Thoracic aorta (tissue), 2 donors: ENCODE measurements at regions not wholly inside any gene's neighbourhood (a gene's known extent, or its start where the extent isn't known, plus 50 kb on each side); places are given as distances from the start of the nearest gene placed in this dataset.
"Not testable (repeated sequence)": the region's sequence is repeated elsewhere in the genome, so short reads cannot be mapped to it uniquely, and the experiment has no call there.

Source experiments
- ATAC-seq: fragments of 150-250 bp; one replicate; pipeline ENCODE4 v1.8.0; 2017; ENCODE audit warnings: low read depth; ENCODE audit not compliant: insufficient number of reproducible peaks, low FRiP score
- DNase-seq: peaks from one replicate; pipeline ENCODE4 v3.0.0-alpha.2; 2020; ENCODE audit warnings: low spot score
- H3K27ac ChIP-seq, 2 donors: fragments of 200-600 bp; sonication (generic); 1 replicate in 1 of 2; 2 replicates in 1 of 2; pipeline ENCODE4 v1.5.1; 2016; ENCODE audit warnings: mild to moderate bottlenecking in 2 of 2, moderate library complexity in 2 of 2
- H3K27me3 ChIP-seq: fragments of 200-600 bp; sonication (generic); replicated peaks from 2 replicates; pipeline ENCODE4 v1.6.0; 2016; ENCODE audit warnings: mild to moderate bottlenecking; ENCODE audit not compliant: insufficient read depth
- H3K36me3 ChIP-seq: fragments of 200-600 bp; sonication (generic); one replicate; pipeline ENCODE4 v1.5.1; 2016
- H3K4me1 ChIP-seq, 2 donors: fragments of 200-600 bp; sonication (generic); 1 replicate in 1 of 2; 2 replicates in 1 of 2; pipeline versions ENCODE4 v1.5.1 to v1.6.0; 2016; ENCODE audit warnings: low read depth in 2 of 2, mild to moderate bottlenecking in 1 of 2; ENCODE audit not compliant: control insufficient read depth in 1 of 2
- H3K4me3 ChIP-seq: fragments of 200-600 bp; sonication (generic); 2 replicates; pipeline ENCODE4 v1.5.1; 2016; ENCODE audit warnings: mild to moderate bottlenecking
- H3K9me3 ChIP-seq: fragments of 200-600 bp; sonication (generic); 2 replicates; pipeline ENCODE4 v1.5.1; 2016
- CTCF ChIP-seq: fragments of 200-600 bp; sonication (generic); IDR thresholded peaks from one replicate; pipeline ENCODE4 v1.5.1; 2019; ENCODE audit warnings: antibody characterized with exemption

GRCh38 chr7:110420788-110421187, 670.1 kb upstream of the LRRN3 start:
- Histone ChIP-seq H3K36me3 (no peaks in the 10 kb centered on the region), H3K4me3 (no peak overlapping the region), H3K27ac (no peak overlapping the region), H3K9me3 (no peaks in the 10 kb centered on the region), H3K27me3 (no peaks in the 10 kb centered on the region), H3K4me1 (no peaks in the 10 kb centered on the region)
- TF ChIP-seq CTCF: no peak
- ATAC-seq: no peak
- no peak for DNase-seq

GRCh38 chr7:110421490-110422241, 669.3 kb upstream of the LRRN3 start:
- H3K4me3 ChIP-seq: no peak overlapping the region
- H3K27me3 ChIP-seq: no peaks in the 10 kb centered on the region
- H3K27ac ChIP-seq: no peak overlapping the region
- no peak for TF ChIP-seq CTCF
- ATAC-seq (no peak), DNase-seq (no peak)
- no peaks in the 10 kb centered on the region for H3K9me3 ChIP-seq
- no peaks in the 10 kb centered on the region for H3K36me3 ChIP-seq
- H3K4me1 ChIP-seq: no peaks in the 10 kb centered on the region

GRCh38 chr7:110432061-110432553, 658.8 kb upstream of the LRRN3 start:
- Histone ChIP-seq H3K27ac (no peak overlapping the region), H3K4me1 (no peaks in the 10 kb centered on the region), H3K9me3 (no peaks in the 10 kb centered on the region), H3K4me3 (no peak overlapping the region), H3K27me3 (no peaks in the 10 kb centered on the region), H3K36me3 (no peaks in the 10 kb centered on the region)
- TF ChIP-seq CTCF: no peak
- DNase-seq: no peak
- ATAC-seq: no peak

- not testable (repeated sequence) for DNase-seq, H3K9me3 ChIP-seq, H3K4me1 ChIP-seq, ATAC-seq, H3K36me3 ChIP-seq, H3K27me3 ChIP-seq, H3K27ac ChIP-seq, H3K4me3 ChIP-seq
Observed at GRCh38 chr7:110438926-110439325, 652.0 kb upstream of the LRRN3 start.

GRCh38 chr7:110442381-110442837, 648.5 kb upstream of the LRRN3 start:
- Histone ChIP-seq H3K27ac (no peak overlapping the region), H3K9me3 (no peaks in the 10 kb centered on the region), H3K36me3 (no peaks in the 10 kb centered on the region), H3K27me3 (no peaks in the 10 kb centered on the region), H3K4me3 (no peak overlapping the region), H3K4me1 (no peaks in the 10 kb centered on the region)
- DNase-seq: no peak
- no peak for TF ChIP-seq CTCF
- ATAC-seq: no peak

GRCh38 chr7:110446658-110447057, 644.3 kb upstream of the LRRN3 start:
- no peak overlapping the region for H3K27ac ChIP-seq
- no peak overlapping the region for H3K4me3 ChIP-seq
- ATAC-seq: no peak
- no peak for TF ChIP-seq CTCF
- no peaks in the 10 kb centered on the region for H3K4me1 ChIP-seq
- no peaks in the 10 kb centered on the region for H3K9me3 ChIP-seq
- no peak for DNase-seq
- no peaks in the 10 kb centered on the region for H3K36me3 ChIP-seq
- H3K27me3 ChIP-seq: no peaks in the 10 kb centered on the region
